ENCODE measurements at regions not wholly inside any gene's neighbourhood (a gene's known extent, or its start where the extent isn't known, plus 50 kb on each side); places are given as distances from the start of the nearest gene placed in this dataset.

DNA sequence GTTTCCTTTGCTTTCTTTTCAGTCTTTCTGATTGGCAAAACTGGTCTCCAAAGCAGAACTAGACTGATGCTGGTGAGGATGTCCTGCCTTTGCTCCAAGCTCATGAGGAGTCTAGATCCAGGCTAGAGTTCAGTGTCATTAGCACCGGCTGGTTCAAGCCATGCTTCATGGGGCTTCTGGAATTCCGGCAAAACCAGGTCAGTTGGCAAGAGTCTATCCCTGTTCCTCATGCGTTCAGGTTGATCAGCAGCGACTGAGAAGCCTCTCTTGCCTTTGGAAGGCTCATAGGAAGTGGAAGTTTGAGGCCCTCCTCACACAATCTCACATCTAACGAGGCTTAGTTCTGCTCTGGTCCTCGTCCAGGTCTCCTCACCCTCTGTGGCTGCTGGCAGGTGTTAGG lies 194.3 kb downstream of the HS3ST3A1 start:
- Histone ChIP-seq H2AFZ (ENCODE audit: low read depth, low read length) (no peak overlapping the region), H3K27me3 (ENCODE audit: control insufficient read depth in 2 of 2, insufficient read depth in 2 of 2, low read length in 2 of 2) (no peaks in the 10 kb centered on the region), H3K36me3 (ENCODE audit: control insufficient read depth in 2 of 2, extremely low read depth in 1 of 2, insufficient read depth in 2 of 2, low read length in 2 of 2) (no peaks in the 10 kb centered on the region), H3K4me1 (ENCODE audit: control insufficient read depth, extremely low read depth, insufficient read depth, low read length) (no peaks in the 10 kb centered on the region), H3K9me1 (replicated peaks; ENCODE audit: control insufficient read depth, extremely low read depth, insufficient read depth, low read length) (no peaks in the 10 kb centered on the region), H3K79me2 (ENCODE audit: control insufficient read depth, insufficient read depth, low read length) (no peaks in the 10 kb centered on the region), H3K27ac (ENCODE audit: insufficient read depth, low read depth, low read length) (no peak overlapping the region), H3K9ac (replicated peaks; ENCODE audit: extremely low read depth, insufficient read depth, low read length) (no peak overlapping the region), H3K4me2 (ENCODE audit: insufficient read depth, low read length) (no peak overlapping the region), H3K9me3 (replicated peaks; ENCODE audit: control insufficient read depth, insufficient read depth, low read length) (peaks cover 3% of the 10 kb centered on the region), H3K4me3 (replicated peaks in 1 of 3; ENCODE audit: insufficient read depth in 1 of 3, low read depth in 1 of 3, low read length in 3 of 3) (no peak overlapping the region), H4K20me1 (replicated peaks; ENCODE audit: control insufficient read depth, extremely low read depth, insufficient read depth, low read length) (no peaks in the 10 kb centered on the region)
- intact Hi-C loops (cut with micrococcal nuclease) (no loop called here), dilution Hi-C loops (cut with MboI; ENCODE audit: extremely low pct_ligation_motif_present, low sequenced_read_pairs) (no loop called here)
- ChIA-PET POLR2A (no interaction called here), CTCF (no interaction called here)
- TF ChIP-seq, protein P1, sequence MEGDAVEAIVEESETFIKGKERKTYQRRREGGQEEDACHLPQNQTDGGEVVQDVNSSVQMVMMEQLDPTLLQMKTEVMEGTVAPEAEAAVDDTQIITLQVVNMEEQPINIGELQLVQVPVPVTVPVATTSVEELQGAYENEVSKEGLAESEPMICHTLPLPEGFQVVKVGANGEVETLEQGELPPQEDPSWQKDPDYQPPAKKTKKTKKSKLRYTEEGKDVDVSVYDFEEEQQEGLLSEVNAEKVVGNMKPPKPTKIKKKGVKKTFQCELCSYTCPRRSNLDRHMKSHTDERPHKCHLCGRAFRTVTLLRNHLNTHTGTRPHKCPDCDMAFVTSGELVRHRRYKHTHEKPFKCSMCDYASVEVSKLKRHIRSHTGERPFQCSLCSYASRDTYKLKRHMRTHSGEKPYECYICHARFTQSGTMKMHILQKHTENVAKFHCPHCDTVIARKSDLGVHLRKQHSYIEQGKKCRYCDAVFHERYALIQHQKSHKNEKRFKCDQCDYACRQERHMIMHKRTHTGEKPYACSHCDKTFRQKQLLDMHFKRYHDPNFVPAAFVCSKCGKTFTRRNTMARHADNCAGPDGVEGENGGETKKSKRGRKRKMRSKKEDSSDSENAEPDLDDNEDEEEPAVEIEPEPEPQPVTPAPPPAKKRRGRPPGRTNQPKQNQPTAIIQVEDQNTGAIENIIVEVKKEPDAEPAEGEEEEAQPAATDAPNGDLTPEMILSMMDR (IDR thresholded peaks at IDR 0.05; ENCODE audit: extremely low read depth in 1 of 2, insufficient read depth in 1 of 2, low read depth in 1 of 2, low read length in 2 of 2): no peak
- TF ChIP-seq MAX (IDR thresholded peaks at IDR 0.05; ENCODE audit: insufficient read depth, insufficient read length): no peak
- TF ChIP-seq JUN (IDR thresholded peaks at IDR 0.05; ENCODE audit: borderline replicate concordance, insufficient read depth, insufficient read length, low read depth): no peak
- TF ChIP-seq GATA2 (IDR thresholded peaks at IDR 0.05; ENCODE audit: insufficient read depth, insufficient read length, low read depth, low read length): no peak
- TF ChIP-seq POLR2AphosphoS5 (IDR thresholded peaks at IDR 0.05; ENCODE audit: insufficient read depth, low read depth, low read length): no peak
- no peak for TF ChIP-seq POLR2A (IDR thresholded peaks at IDR 0.05; ENCODE audit: low read depth, low read length)
- TF ChIP-seq EZH2 (IDR thresholded peaks at IDR 0.05; ENCODE audit: borderline replicate concordance, low read depth, low read length, severe bottlenecking): no peak
- no peak for TF ChIP-seq MYC (IDR thresholded peaks at IDR 0.05; ENCODE audit: low read depth, low read length)
- no peak for TF ChIP-seq FOS (IDR thresholded peaks at IDR 0.05; ENCODE audit: borderline replicate concordance, insufficient read depth, low read length)
- FAIRE-seq: no peak
- BruUV-seq (replicated peaks): no TSS peak
- DNase-seq (ENCODE audit: low read depth, low spot score): no peak

All from endothelial cell of umbilical vein (primary cell).